GM12878 (cell line): ENCODE measurements at regions not wholly inside any gene's neighbourhood (a gene's known extent, or its start where the extent isn't known, plus 50 kb on each side); places are given as distances from the start of the nearest gene placed in this dataset.

Experiments
- ATAC-seq: fragments of 200-7000 bp; cut with Tn5 transposase; 3 replicates; pipeline ENCODE4 v1.9.1; 2020; ENCODE audit warnings: mild to moderate bottlenecking, moderate library complexity
- BruUV-seq: library from RNA; stranded (reverse); fragments of 400-500 nt; replicated peaks from 2 replicates; lab custom pipeline; 2021; lab: Mats Ljungman, UMichigan
- CTCF ChIA-PET: fragments of 300-600 bp; sonication (Branson Sonifier 250); formaldehyde crosslinking; extraction: SDS; loops from one replicate; lab custom pipeline; 2021; ENCODE audit warnings: inconsistent platforms; lab: Yijun Ruan, JAX
- POLR2A ChIA-PET: fragments of 350-600 bp; formaldehyde crosslinking; extraction: SDS; loops from one replicate; lab custom pipeline; 2021; ENCODE audit warnings: inconsistent platforms; lab: Charles Lee
- RAD21 ChIA-PET: fragments of 300-600 bp; sonication (Branson Sonifier 250); formaldehyde crosslinking; loops from one replicate; lab custom pipeline; 2023; ENCODE audit warnings: antibody characterized with exemption; ENCODE audit not compliant: unreplicated experiment; lab: Charles Lee
- SMC1A ChIA-PET: fragments of 300-600 bp; sonication (Branson Sonifier 250); formaldehyde crosslinking; loops from one replicate; lab custom pipeline; 2023; ENCODE audit not compliant: unreplicated experiment, uncharacterized antibody; lab: Charles Lee
- DNase-seq: peaks from one replicate; pipeline ENCODE4 v3.0.0-alpha.2; 2011; ENCODE audit warnings: low read depth, low spot score
- FAIRE-seq: peaks from 3 replicates; lab custom pipeline; 2011; peaks lifted over from hg19 to GRCh38; lab: Jason Lieb, UNC
- H2AFZ ChIP-seq: 2 replicates; pipeline ENCODE4 v1.6.0; 2011; ENCODE audit warnings: low read depth, low read length, control low read depth; ENCODE audit not compliant: control insufficient read depth
- H3K27ac ChIP-seq: 2 replicates; pipeline ENCODE4 v1.5.1; 2011; ENCODE audit warnings: control low read depth; ENCODE audit not compliant: control insufficient read depth, insufficient read depth
- H3K27me3 ChIP-seq, 2 experiments: replicated peaks in 1 of 2; 2 replicates each; pipeline versions ENCODE4 v1.6.0 to v1.6.1; 2011; ENCODE audit warnings: low read length in 1 of 2; ENCODE audit not compliant: control insufficient read depth in 2 of 2, insufficient read depth in 2 of 2
- H3K36me3 ChIP-seq, 2 experiments: 2 replicates each; pipeline ENCODE4 v1.5.1; 2011; ENCODE audit warnings: low read length in 1 of 2; ENCODE audit not compliant: control insufficient read depth in 2 of 2, insufficient read depth in 2 of 2
- H3K4me1 ChIP-seq: 2 replicates; pipeline ENCODE4 v1.6.1; 2011; ENCODE audit warnings: mild to moderate bottlenecking, low read length, moderate library complexity, mixed read lengths; ENCODE audit not compliant: control insufficient read depth, insufficient read depth
- H3K4me2 ChIP-seq: 2 replicates; pipeline ENCODE4 v1.6.0; 2011; ENCODE audit warnings: control low read depth; ENCODE audit not compliant: control insufficient read depth, insufficient read depth
- H3K4me3 ChIP-seq: fragments of 200-600 bp; sonication (generic); 2 replicates; pipeline ENCODE4 v1.5.1; 2016
- H3K79me2 ChIP-seq: 2 replicates; pipeline ENCODE4 v1.6.0; 2011; ENCODE audit warnings: low read length; ENCODE audit not compliant: control insufficient read depth, insufficient read depth
- H3K9ac ChIP-seq: 2 replicates; pipeline ENCODE4 v1.8.0; 2011; ENCODE audit warnings: low read length, control low read depth, mixed read lengths; ENCODE audit not compliant: control insufficient read depth, insufficient read depth
- H3K9me3 ChIP-seq: replicated peaks from 3 replicates; pipeline ENCODE4 v1.5.1; 2011; ENCODE audit warnings: mild to moderate bottlenecking, low read length; ENCODE audit not compliant: control insufficient read depth, insufficient read depth
- H4K20me1 ChIP-seq: 2 replicates; pipeline ENCODE4 v1.6.0; 2011; ENCODE audit not compliant: control insufficient read depth, insufficient read depth
- NFIC ChIP-seq: IDR thresholded peaks from 2 replicates; pipeline ENCODE4 v1.6.1; 2012; ENCODE audit warnings: low read depth, mild to moderate bottlenecking, inconsistent platforms, low read length, moderate library complexity
- POU2F2 ChIP-seq: IDR thresholded peaks from 3 replicates; pipeline ENCODE4 v1.6.1; 2011; ENCODE audit warnings: low read depth, mild to moderate bottlenecking, low read length, borderline replicate concordance
- SPI1 ChIP-seq: IDR thresholded peaks from 2 replicates; pipeline ENCODE4 v1.6.1; 2011; ENCODE audit warnings: low read depth, mild to moderate bottlenecking, low read length, moderate library complexity, borderline replicate concordance; ENCODE audit not compliant: insufficient read depth
- SREBF1 ChIP-seq: IDR thresholded peaks from 2 replicates; pipeline ENCODE4 v1.6.1; 2012; ENCODE audit warnings: mild to moderate bottlenecking, low read length
- WGBS: methylation state at CpG from one replicate; pipeline ENCODE4 v1.1.6; 2016; ENCODE audit warnings: low lambda C conversion rate; ENCODE audit not compliant: insufficient replicate concordance, insufficient coverage; ENCODE audit errors: missing lambda C conversion rate; 5-methylcytosine and 5-hydroxymethylcytosine counted together
- in situ Hi-C: fragments of 300-500 bp; cut with MboI; formaldehyde crosslinking; loops from 9 replicates; pipeline ENCODE4 v1.14.3; 2018; ENCODE audit warnings: mixed read lengths
- intact Hi-C: fragments of 100-400 bp; cut with micrococcal nuclease; formaldehyde crosslinking; loops from one replicate; pipeline ENCODE4 v1.14.2; 2022; ENCODE audit not compliant: unreplicated experiment
- TF ChIP-seq, protein P1 (sequence below): IDR thresholded peaks from 2 replicates; pipeline ENCODE4 v1.6.1; 2012; ENCODE audit warnings: low read length, inconsistent platforms

- Histone ChIP-seq H3K9ac (no peak overlapping the region), H3K27me3 (no peaks in the 10 kb centered on the region), H3K4me2 (no peak overlapping the region)
- intact Hi-C loops, result no loop called here
- POLR2A ChIA-PET, result no interaction called here
- RAD21 ChIA-PET, result no interaction called here
- TF ChIP-seq, protein P1, sequence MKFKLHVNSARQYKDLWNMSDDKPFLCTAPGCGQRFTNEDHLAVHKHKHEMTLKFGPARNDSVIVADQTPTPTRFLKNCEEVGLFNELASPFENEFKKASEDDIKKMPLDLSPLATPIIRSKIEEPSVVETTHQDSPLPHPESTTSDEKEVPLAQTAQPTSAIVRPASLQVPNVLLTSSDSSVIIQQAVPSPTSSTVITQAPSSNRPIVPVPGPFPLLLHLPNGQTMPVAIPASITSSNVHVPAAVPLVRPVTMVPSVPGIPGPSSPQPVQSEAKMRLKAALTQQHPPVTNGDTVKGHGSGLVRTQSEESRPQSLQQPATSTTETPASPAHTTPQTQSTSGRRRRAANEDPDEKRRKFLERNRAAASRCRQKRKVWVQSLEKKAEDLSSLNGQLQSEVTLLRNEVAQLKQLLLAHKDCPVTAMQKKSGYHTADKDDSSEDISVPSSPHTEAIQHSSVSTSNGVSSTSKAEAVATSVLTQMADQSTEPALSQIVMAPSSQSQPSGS, result no peak
- TF ChIP-seq SREBF1 (no peak), NFIC (no peak), POU2F2 (no peak), SPI1 (no peak)
- TF ChIP-seq, all 136 proteins: peak for 0
- H3K4me1 ChIP-seq, result no peaks in the 10 kb centered on the region
- in situ Hi-C loops, result no loop called here
- H3K4me3 ChIP-seq, result no peak overlapping the region
- ATAC-seq (no peak), FAIRE-seq (no peak), DNase-seq (no peak)
- no peaks in the 10 kb centered on the region for H3K9me3 ChIP-seq
- SMC1A ChIA-PET, result interaction anchor here (1.5 kb wide), 1 partner anchor 8 kb away, joined by 4 read pairs; no protein-coding TSS in a partner anchor
- H4K20me1 ChIP-seq, result no peaks in the 10 kb centered on the region
- H3K79me2 ChIP-seq, result no peaks in the 10 kb centered on the region
- no TSS peak for BruUV-seq
- WGBS, result 0% methylated on average over 2 of the region's 2 CpGs
- H3K27ac ChIP-seq, result no peak overlapping the region
- CTCF ChIA-PET, result no interaction called here
- no peaks in the 10 kb centered on the region for H3K36me3 ChIP-seq
- H2AFZ ChIP-seq, result no peak overlapping the region
These were observed 267.1 kb downstream of the CYRIA start for GRCh38 chr2:16398486-16399043.
